Esophagus squamous epithelium (tissue), 4 donors: ENCODE measurements at regions not wholly inside any gene's neighbourhood (a gene's known extent, or its start where the extent isn't known, plus 50 kb on each side); places are given as distances from the start of the nearest gene placed in this dataset.

Experiments used
- CTCF ChIP-seq, 6 experiments: fragments of 450-650 bp in 4 of 6; fragments of 200-600 bp in 2 of 6; sonication (generic) in 2 of 6; IDR thresholded peaks; one replicate each; pipeline ENCODE4 v1.5.1; 2016 to 2019; ENCODE audit warnings: antibody characterized with exemption in 6 of 6, mild to moderate bottlenecking in 4 of 6, moderate library complexity in 4 of 6
- POLR2A ChIP-seq, 4 donors: fragments of 450-650 bp; IDR thresholded peaks; one replicate each; pipeline ENCODE4 v1.6.1; 2017; ENCODE audit warnings: antibody characterized with exemption in 4 of 4, mild to moderate bottlenecking in 4 of 4, moderate library complexity in 3 of 4

- TF ChIP-seq CTCF (IDR thresholded peaks at IDR 0.05), result no peak
- no peak for TF ChIP-seq POLR2A (IDR thresholded peaks at IDR 0.05)
Observed at GRCh38 chr15:70210528-70210927, 112.8 kb upstream of the TLE3 start.
